ENCODE measurements at regions not wholly inside any gene's neighbourhood (a gene's known extent, or its start where the extent isn't known, plus 50 kb on each side); places are given as distances from the start of the nearest gene placed in this dataset.
"Not testable (repeated sequence)": the region's sequence is repeated elsewhere in the genome, so short reads cannot be mapped to it uniquely, and the experiment has no call there.

DNA sequence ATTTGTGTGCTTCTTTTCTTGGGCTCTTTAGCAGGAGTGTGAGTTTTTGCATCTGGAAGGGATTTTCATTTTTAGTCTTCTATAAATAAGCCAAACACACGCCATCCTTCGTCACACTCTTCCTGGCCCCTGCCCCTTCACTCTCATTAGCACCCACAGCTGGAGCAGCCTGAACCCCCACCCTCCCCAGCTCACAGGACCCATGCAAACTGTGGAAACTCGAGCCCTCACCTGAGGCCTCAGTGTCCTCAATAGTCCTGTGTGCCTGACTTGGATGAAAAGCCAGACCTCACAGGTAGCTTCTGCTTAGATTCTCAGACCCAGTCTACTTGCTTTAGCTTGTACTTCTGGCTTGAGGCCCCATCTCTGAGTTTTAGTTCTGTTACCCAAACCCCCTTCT, 167.9 kb downstream of the MTHFS start:
- Histone ChIP-seq H3K36me3 (no peaks in the 10 kb centered on the region), H3K27ac (no peak overlapping the region), H3K9me3 (no peaks in the 10 kb centered on the region), H3K27me3 (replicated peaks; ENCODE audit: insufficient read depth) (no peaks in the 10 kb centered on the region), H3K4me3 (no peak overlapping the region), H3K4me1 (ENCODE audit: control insufficient read depth in 1 of 2, low read depth in 2 of 2) (no peaks in the 10 kb centered on the region)
- no peak for TF ChIP-seq CTCF (IDR thresholded peaks at IDR 0.05)
- DNase-seq (ENCODE audit: low spot score) (no peak), ATAC-seq (ENCODE audit: insufficient number of reproducible peaks, low FRiP score, low read depth) (no peak)

- H3K9me3 ChIP-seq = no peaks in the 10 kb centered on the region
- TF ChIP-seq CTCF (IDR thresholded peaks at IDR 0.05) = no peak
- no peaks in the 10 kb centered on the region for H3K36me3 ChIP-seq
- H3K4me3 ChIP-seq = no peak overlapping the region
- no peaks in the 10 kb centered on the region for H3K4me1 ChIP-seq (ENCODE audit: control insufficient read depth in 1 of 2, low read depth in 2 of 2)
- DNase-seq (ENCODE audit: low spot score) (no peak), ATAC-seq (ENCODE audit: insufficient number of reproducible peaks, low FRiP score, low read depth) (no peak)
- H3K27me3 ChIP-seq (replicated peaks; ENCODE audit: insufficient read depth) = no peaks in the 10 kb centered on the region
- no peak overlapping the region for H3K27ac ChIP-seq
These were observed 160.3 kb downstream of the MTHFS start for GRCh38 chr15:79736435-79737000.

- H3K4me3 ChIP-seq = no peak overlapping the region
- DNase-seq (ENCODE audit: low spot score) (no peak), ATAC-seq (ENCODE audit: insufficient number of reproducible peaks, low FRiP score, low read depth) (no peak)
- H3K27ac ChIP-seq = no peak overlapping the region
- no peaks in the 10 kb centered on the region for H3K4me1 ChIP-seq (ENCODE audit: control insufficient read depth in 1 of 2, low read depth in 2 of 2)
- H3K9me3 ChIP-seq = no peaks in the 10 kb centered on the region
- no peaks in the 10 kb centered on the region for H3K36me3 ChIP-seq
- TF ChIP-seq CTCF (IDR thresholded peaks at IDR 0.05) = no peak
- no peaks in the 10 kb centered on the region for H3K27me3 ChIP-seq (replicated peaks; ENCODE audit: insufficient read depth)
These were observed 158.7 kb downstream of the MTHFS start for GRCh38 chr15:79738143-79738542.

- H3K9me3 ChIP-seq = no peaks in the 10 kb centered on the region
- DNase-seq (ENCODE audit: low spot score) (no peak), ATAC-seq (ENCODE audit: insufficient number of reproducible peaks, low FRiP score, low read depth) (no peak)
- H3K4me1 ChIP-seq (ENCODE audit: control insufficient read depth in 1 of 2, low read depth in 2 of 2) = no peaks in the 10 kb centered on the region
- H3K27ac ChIP-seq = no peak overlapping the region
- TF ChIP-seq CTCF (IDR thresholded peaks at IDR 0.05) = no peak
- no peaks in the 10 kb centered on the region for H3K27me3 ChIP-seq (replicated peaks; ENCODE audit: insufficient read depth)
- no peak overlapping the region for H3K4me3 ChIP-seq
- H3K36me3 ChIP-seq = no peaks in the 10 kb centered on the region
These were observed 156.3 kb downstream of the MTHFS start for GRCh38 chr15:79740561-79740960.

DNA sequence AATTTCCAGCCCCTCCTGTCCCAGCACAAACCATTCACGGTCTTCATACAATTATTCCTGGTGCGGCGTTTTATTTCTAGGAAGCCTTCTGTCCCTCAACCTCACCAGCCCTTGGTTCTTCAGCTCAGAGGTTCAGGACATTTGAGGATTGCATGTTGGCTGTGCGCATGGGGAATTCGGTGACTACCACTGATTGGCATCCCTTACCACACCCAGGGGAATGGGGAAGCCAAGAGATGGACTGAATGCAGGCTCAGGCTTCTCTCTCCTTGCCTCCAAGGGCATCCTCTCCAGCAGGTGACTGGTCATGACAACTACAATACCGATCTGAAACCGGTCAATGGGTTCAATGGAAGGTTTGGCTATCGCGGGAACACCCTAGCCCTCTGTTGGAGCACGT, 153.8 kb downstream of the MTHFS start:
- no peak for ATAC-seq (ENCODE audit: insufficient number of reproducible peaks, low FRiP score, low read depth)
- Histone ChIP-seq H3K4me1 (ENCODE audit: control insufficient read depth in 1 of 2, low read depth in 2 of 2) (no peaks in the 10 kb centered on the region), H3K36me3 (no peaks in the 10 kb centered on the region), H3K4me3 (no peak overlapping the region), H3K9me3 (no peaks in the 10 kb centered on the region), H3K27me3 (replicated peaks; ENCODE audit: insufficient read depth) (no peaks in the 10 kb centered on the region), H3K27ac (no peak overlapping the region)
- TF ChIP-seq CTCF (IDR thresholded peaks at IDR 0.05) = no peak
- DNase-seq (ENCODE audit: low spot score) = no peak

DNA sequence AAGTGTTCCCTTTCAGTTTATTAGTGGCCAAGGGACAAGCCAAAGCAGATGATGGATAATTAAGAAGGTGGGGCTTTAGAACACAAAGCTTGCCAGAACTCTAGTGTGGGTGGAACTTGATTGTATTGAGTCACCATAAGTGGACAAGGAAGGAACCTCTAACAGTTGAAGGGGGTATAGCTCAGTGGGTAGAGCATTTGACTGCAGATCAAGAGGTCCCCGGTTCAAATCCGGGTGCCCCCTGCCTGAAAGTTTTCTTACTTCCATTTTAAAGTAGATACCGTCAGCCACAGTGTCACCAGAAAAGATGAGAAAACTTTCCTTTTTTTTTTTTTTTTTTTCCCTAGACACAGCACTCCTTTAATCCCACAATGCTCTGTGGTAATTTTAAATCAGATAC, 152.3 kb downstream of the MTHFS start:
- not testable (repeated sequence) for ATAC-seq (ENCODE audit: insufficient number of reproducible peaks, low FRiP score, low read depth); H3K9me3 ChIP-seq; DNase-seq (ENCODE audit: low spot score)

More for the DNA sequence above, 152.3 kb downstream of the MTHFS start:
- H3K27me3 ChIP-seq (replicated peaks; ENCODE audit: insufficient read depth); H3K4me3 ChIP-seq; H3K36me3 ChIP-seq; H3K4me1 ChIP-seq (ENCODE audit: control insufficient read depth in 1 of 2, low read depth in 2 of 2); H3K27ac ChIP-seq: not testable (repeated sequence)
